ENCODE measurements at regions not wholly inside any gene's neighbourhood (a gene's known extent, or its start where the extent isn't known, plus 50 kb on each side); places are given as distances from the start of the nearest gene placed in this dataset.
"Not testable (repeated sequence)": the region's sequence is repeated elsewhere in the genome, so short reads cannot be mapped to it uniquely, and the experiment has no call there.

GRCh38 chr12:102294568-102294967 is 96.9 kb upstream of the PMCH start:
- DNase-seq = no peak

DNA sequence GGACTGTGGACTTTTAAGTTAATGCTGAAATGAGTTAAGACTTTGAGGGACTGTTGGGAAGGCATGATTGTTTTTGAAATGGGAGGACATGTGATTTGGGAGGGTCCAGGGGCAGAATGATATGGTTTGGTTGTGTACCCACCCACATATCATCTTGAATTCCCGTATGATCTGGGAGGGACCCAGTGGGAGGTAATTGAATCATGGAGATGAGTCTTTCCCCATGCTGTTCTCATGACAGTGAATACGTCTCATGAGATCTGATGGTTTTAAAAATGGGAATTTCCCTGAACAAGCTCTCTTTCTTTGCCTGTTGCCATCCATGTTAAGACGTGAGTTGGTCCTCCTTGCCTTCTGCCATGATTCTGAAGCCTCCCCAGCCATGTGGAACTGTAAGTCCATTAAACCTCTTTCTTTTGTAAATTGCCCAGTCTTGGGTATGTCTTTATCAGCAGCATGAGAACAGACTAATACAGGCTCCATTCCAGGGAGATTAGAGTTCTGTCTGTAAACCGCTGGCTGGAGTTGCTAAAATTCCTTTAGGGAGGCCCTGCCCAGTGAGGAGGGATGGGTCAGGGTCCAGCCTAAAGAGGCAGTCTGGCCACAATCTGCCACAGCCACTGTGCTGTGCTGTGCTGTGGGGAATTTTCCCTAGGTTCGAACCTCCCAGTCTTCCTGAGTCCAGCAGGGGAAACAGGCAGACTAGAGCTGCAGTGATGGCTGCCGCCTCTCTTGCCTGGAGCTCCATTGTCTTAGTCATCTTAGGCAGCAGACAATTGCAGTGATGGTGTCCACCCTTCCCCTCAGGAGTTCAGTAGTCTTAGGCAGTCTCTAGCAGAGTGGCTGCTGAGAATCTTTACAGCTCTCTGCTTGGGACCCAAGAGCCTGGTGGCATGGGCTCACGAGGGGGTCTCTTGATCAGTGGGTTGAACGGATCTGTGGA is 94.1 kb upstream of the PMCH start:
- peak; percentile 50 for DNase-seq

- DNase-seq = not testable (repeated sequence)
Observed at GRCh38 chr12:102289702-102290101, 92.1 kb upstream of the PMCH start.

DNA sequence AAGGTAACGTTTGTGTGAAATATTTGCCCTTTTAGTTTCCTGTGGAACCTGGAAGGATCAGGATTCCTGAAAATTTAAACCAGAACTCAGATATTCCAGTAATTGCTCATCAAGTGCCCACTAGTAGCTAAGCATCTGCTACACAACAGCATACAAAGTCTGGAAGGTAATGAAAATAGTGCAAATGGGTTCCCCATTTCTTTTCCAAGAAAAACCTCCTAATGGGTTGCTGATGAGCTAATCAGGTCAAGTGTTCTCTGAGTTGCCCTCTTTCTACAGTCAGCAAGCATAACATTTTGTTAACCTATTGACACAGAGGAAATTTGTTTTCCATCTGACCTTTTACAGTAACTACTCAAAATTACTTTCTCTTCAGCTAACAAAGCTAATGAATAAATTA is 83.6 kb upstream of the PMCH start:
- peak; percentile 46 for DNase-seq

DNA sequence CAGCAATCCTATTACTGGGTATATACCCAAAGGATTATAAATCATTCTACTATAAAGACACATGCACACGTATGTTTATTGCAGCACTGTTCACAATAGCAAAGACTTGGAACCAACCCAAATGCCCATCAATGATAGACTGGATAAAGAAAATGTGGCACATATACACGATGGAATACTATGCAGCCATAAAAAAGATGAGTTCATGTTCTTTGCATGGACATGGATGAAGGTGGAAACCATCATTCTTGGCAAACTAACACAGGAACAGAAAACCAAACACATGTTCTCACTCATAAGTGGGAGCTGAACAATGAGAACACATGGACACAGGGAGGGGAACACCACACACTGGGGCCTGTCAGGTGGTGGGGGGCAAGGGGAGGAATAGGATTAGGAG is 58.1 kb upstream of the PMCH start:
- DNase-seq = not testable (repeated sequence)

GRCh38 chr12:102251005-102251404 is 53.4 kb upstream of the PMCH start:
- DNase-seq = not testable (repeated sequence)

DNA sequence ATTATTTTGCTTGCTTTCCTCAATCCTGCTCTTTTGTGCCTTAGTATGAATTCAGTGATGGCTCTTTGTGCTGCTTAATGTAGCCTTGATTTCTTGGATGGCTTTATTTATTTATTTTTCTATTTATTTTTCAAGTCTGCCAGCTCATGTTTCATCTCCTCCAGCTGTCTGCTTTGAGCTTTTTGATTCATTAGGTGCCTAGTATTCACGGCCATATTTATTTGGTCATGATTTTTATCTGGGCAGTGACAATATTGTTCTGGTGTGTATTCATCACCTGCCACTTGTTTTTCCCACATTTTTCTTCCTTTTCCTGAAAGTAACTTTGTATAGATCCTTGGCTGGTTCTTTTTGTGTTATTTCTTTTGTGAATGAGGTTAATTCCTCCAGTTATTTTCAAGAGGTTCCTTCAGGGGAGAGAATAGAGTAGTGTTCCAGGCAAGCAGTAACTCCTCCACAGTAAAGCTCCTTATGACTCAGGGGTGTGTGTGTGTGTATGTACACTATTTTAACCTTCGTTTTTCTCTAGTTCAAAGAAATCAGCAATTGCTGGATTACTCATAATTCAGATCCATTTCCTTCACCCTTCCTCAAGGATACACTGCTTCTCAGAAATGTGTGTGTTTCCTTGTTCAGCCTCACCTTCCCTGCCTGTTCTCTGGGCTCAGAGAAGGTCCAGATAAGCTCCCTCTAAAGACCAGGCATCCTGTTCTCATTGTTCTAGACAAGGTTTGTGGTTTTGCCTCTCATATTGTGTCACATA is 51.6 kb upstream of the PMCH start:
- DNase-seq = no peak

Measured in inflammatory macrophage treated with lipopolysaccharide for 4 hours (primary cell).